GM12878 (cell line): ENCODE measurements at regions not wholly inside any gene's neighbourhood (a gene's known extent, or its start where the extent isn't known, plus 50 kb on each side); places are given as distances from the start of the nearest gene placed in this dataset.

Experiments
- E2F8 ChIP-seq: fragments of 450-650 bp; IDR thresholded peaks from 2 replicates; pipeline ENCODE4 v1.6.1; 2018; ENCODE audit warnings: mild to moderate bottlenecking, low read depth, moderate library complexity; ENCODE audit not compliant: partially characterized antibody
- EZH2 ChIP-seq: IDR thresholded peaks from 2 replicates; pipeline ENCODE4 v1.6.1; 2012; ENCODE audit warnings: low read depth, mild to moderate bottlenecking, control low read depth, inconsistent platforms, low read length, borderline replicate concordance; ENCODE audit not compliant: control insufficient read depth
- MXI1 ChIP-seq: fragments of 150-350 bp; IDR thresholded peaks from 2 replicates; pipeline ENCODE4 v1.6.1; 2011; ENCODE audit warnings: low read depth, mild to moderate bottlenecking, inconsistent platforms, low read length, improper control_type of control experiment
- NBN ChIP-seq: fragments of 450-650 bp; IDR thresholded peaks from 2 replicates; pipeline ENCODE4 v1.6.1; 2016
- PAX5 ChIP-seq: IDR thresholded peaks from 2 replicates; pipeline ENCODE4 v1.6.1; 2011; ENCODE audit warnings: low read depth, low read length, borderline replicate concordance
- POLR2AphosphoS5 ChIP-seq: IDR thresholded peaks from 2 replicates; pipeline ENCODE4 v1.6.1; 2011; ENCODE audit warnings: mild to moderate bottlenecking, low read length, inconsistent platforms
- RFX5 ChIP-seq: IDR thresholded peaks from 2 replicates; pipeline ENCODE4 v1.6.1; 2011; ENCODE audit warnings: low read depth, low read length, improper control_type of control experiment
- SRF ChIP-seq, 2 experiments: IDR thresholded peaks; 2 replicates each; pipeline ENCODE4 v1.6.1; 2011; ENCODE audit warnings: low read depth in 2 of 2, low read length in 2 of 2, mild to moderate bottlenecking in 1 of 2, moderate library complexity in 1 of 2
- TARDBP ChIP-seq: IDR thresholded peaks from 2 replicates; pipeline ENCODE4 v1.6.1; 2016; ENCODE audit warnings: borderline replicate concordance
- ZNF24 ChIP-seq: fragments of 450-650 bp; IDR thresholded peaks from 2 replicates; pipeline ENCODE4 v1.6.1; 2017; ENCODE audit warnings: antibody characterized with exemption, mild to moderate bottlenecking
- ZNF274 ChIP-seq: IDR thresholded peaks from one replicate; pipeline ENCODE4 v1.8.0; 2011; ENCODE audit not compliant: insufficient read length, insufficient read depth
- TF ChIP-seq, protein P1 (sequence below), 3 experiments: IDR thresholded peaks in 2 of 3; conservative IDR thresholded peaks in 1 of 3; 2 replicates each; pipeline ENCODE4 v1.5.1; 2011; ENCODE audit warnings: low read depth in 3 of 3, low read length in 3 of 3, mild to moderate bottlenecking in 3 of 3, control low read depth in 2 of 3, moderate library complexity in 2 of 3, inconsistent platforms in 1 of 3, mixed read lengths in 1 of 3; ENCODE audit not compliant: control insufficient read depth in 2 of 3, insufficient read depth in 1 of 3; ENCODE audit errors: extremely low read depth in 1 of 3

DNA sequence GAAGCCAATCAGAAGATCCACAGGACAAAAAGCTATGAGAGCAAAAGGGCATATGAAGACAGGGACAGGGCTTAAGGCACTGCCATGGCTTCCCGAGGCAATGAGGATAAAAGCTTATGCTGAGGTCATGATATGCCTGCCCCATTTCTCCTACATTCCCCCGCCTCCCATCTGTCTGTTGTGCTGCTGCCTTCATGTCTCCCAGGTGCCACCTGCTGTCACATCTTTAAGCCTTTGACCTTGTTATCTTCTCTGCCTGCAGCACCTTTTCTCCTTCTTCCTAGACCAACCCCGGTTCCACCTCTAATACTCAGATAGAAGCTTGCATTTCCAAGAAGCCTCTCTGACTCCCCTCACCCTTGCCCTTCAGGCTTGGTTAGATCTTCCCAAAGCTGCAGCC is 213.8 kb downstream of the ARRDC4 start:
- TF ChIP-seq POLR2AphosphoS5 (no peak), TARDBP (no peak), RFX5 (no peak), MXI1 (no peak), ZNF24 (no peak), PAX5 (no peak), E2F8 (no peak), ZNF274 (no peak), SRF (IDR thresholded peaks at IDR 0.05; ENCODE audit: low read depth in 2 of 2, low read length in 2 of 2) (no peak), NBN (no peak), EZH2 (no peak)
- TF ChIP-seq, protein P1, sequence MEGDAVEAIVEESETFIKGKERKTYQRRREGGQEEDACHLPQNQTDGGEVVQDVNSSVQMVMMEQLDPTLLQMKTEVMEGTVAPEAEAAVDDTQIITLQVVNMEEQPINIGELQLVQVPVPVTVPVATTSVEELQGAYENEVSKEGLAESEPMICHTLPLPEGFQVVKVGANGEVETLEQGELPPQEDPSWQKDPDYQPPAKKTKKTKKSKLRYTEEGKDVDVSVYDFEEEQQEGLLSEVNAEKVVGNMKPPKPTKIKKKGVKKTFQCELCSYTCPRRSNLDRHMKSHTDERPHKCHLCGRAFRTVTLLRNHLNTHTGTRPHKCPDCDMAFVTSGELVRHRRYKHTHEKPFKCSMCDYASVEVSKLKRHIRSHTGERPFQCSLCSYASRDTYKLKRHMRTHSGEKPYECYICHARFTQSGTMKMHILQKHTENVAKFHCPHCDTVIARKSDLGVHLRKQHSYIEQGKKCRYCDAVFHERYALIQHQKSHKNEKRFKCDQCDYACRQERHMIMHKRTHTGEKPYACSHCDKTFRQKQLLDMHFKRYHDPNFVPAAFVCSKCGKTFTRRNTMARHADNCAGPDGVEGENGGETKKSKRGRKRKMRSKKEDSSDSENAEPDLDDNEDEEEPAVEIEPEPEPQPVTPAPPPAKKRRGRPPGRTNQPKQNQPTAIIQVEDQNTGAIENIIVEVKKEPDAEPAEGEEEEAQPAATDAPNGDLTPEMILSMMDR (IDR thresholded peaks at IDR 0.05 in 2 of 3, conservative IDR thresholded peaks at IDR 0.05 in 1 of 3; ENCODE audit: control insufficient read depth in 2 of 3, extremely low read depth in 1 of 3, insufficient read depth in 1 of 3, low read depth in 3 of 3, low read length in 3 of 3): no peak
